Neural cell (in vitro differentiated cells): ENCODE measurements at regions not wholly inside any gene's neighbourhood (a gene's known extent, or its start where the extent isn't known, plus 50 kb on each side); places are given as distances from the start of the nearest gene placed in this dataset.

ENCODE experiments used
- H2AFZ ChIP-seq: fragments of 200-600, 300-800 bp; sonication (generic), shearing (Covaris generic); 2 replicates; pipeline ENCODE4 v1.6.0; 2014; ENCODE audit warnings: low read depth, mild to moderate bottlenecking, antibody characterized with exemption, low read length, moderate library complexity
- H3F3A ChIP-seq: fragments of 200-600 bp; shearing (Covaris generic); 2 replicates; pipeline ENCODE4 v1.6.1; 2016; ENCODE audit warnings: mild to moderate bottlenecking, moderate library complexity, mixed read lengths, antibody characterized with exemption, low read length; ENCODE audit not compliant: insufficient read depth, poor library complexity, severe bottlenecking
- H3K27ac ChIP-seq: fragments of 200-600, 300-800 bp; sonication (generic), shearing (Covaris generic); 2 replicates; pipeline ENCODE4 v1.5.1; 2014; ENCODE audit warnings: mild to moderate bottlenecking, low read length, moderate library complexity
- H3K27me3 ChIP-seq: fragments of 300-800, 200-600 bp; sonication (generic), shearing (Covaris generic); 2 replicates; pipeline ENCODE4 v1.6.0; 2014; ENCODE audit warnings: mild to moderate bottlenecking, low read depth, low read length, moderate library complexity; ENCODE audit not compliant: insufficient read depth
- H3K36me3 ChIP-seq: fragments of 300-800, 200-600 bp; sonication (generic), shearing (Covaris generic); 2 replicates; pipeline ENCODE4 v1.5.1; 2014; ENCODE audit warnings: mild to moderate bottlenecking, antibody characterized with exemption, low read length, moderate library complexity; ENCODE audit not compliant: insufficient read depth
- H3K4me2 ChIP-seq: fragments of 300-800, 200-600 bp; sonication (generic), shearing (Covaris generic); 2 replicates; pipeline ENCODE4 v1.6.0; 2014; ENCODE audit warnings: mild to moderate bottlenecking, low read length
- H3K4me3 ChIP-seq: fragments of 300-800, 200-600 bp; sonication (generic), shearing (Covaris generic); 2 replicates; pipeline ENCODE4 v1.5.1; 2014; ENCODE audit warnings: mild to moderate bottlenecking, low read length, moderate library complexity
- H3K79me2 ChIP-seq: fragments of 200-600 bp; shearing (Covaris generic); replicated peaks from 2 replicates; pipeline ENCODE4 v1.6.0; 2014; ENCODE audit warnings: mild to moderate bottlenecking, low read length, moderate library complexity; ENCODE audit not compliant: insufficient read depth
- H3K9ac ChIP-seq: fragments of 300-800, 200-600 bp; sonication (generic), shearing (Covaris generic); 2 replicates; pipeline ENCODE4 v1.6.1; 2016; ENCODE audit warnings: mild to moderate bottlenecking, low read length, mixed read lengths
- H3K9me2 ChIP-seq: fragments of 200-600 bp; shearing (Covaris generic); 2 replicates; pipeline ENCODE4 v1.6.1; 2016; ENCODE audit warnings: mild to moderate bottlenecking, low read length, mixed read lengths; ENCODE audit not compliant: insufficient read depth
- H3K9me3 ChIP-seq: fragments of 200-600, 300-800 bp; sonication (generic), shearing (Covaris generic); 2 replicates; pipeline ENCODE4 v1.6.1; 2016; ENCODE audit warnings: mild to moderate bottlenecking, mixed run types, low read length, moderate library complexity, mixed read lengths
- H4K20me1 ChIP-seq: fragments of 200-600 bp; shearing (Covaris generic); 2 replicates; pipeline ENCODE4 v1.6.1; 2016; ENCODE audit warnings: mild to moderate bottlenecking, mixed run types; ENCODE audit not compliant: insufficient read depth
- EP300 ChIP-seq: fragments of 450-650 bp; conservative IDR thresholded peaks from 2 replicates; pipeline ENCODE4 v1.6.1; 2014; ENCODE audit warnings: antibody characterized with exemption, mild to moderate bottlenecking, moderate library complexity; ENCODE audit not compliant: poor library complexity, severe bottlenecking
- EZH2 ChIP-seq: fragments of 200-600, 300-800 bp; shearing (Covaris generic), sonication (generic); IDR thresholded peaks from 2 replicates; pipeline ENCODE4 v1.6.1; 2014; ENCODE audit warnings: antibody characterized with exemption, low read length, borderline replicate concordance, mild to moderate bottlenecking; ENCODE audit not compliant: insufficient read depth, poor library complexity, severe bottlenecking
- MXI1 ChIP-seq: fragments of 450-650 bp; conservative IDR thresholded peaks from 2 replicates; pipeline ENCODE4 v1.6.1; 2014; ENCODE audit warnings: antibody characterized with exemption, mild to moderate bottlenecking; ENCODE audit not compliant: poor library complexity, severe bottlenecking
- POLR2AphosphoS5 ChIP-seq: IDR thresholded peaks from 2 replicates; pipeline ENCODE4 v1.6.1; 2012
- RAD21 ChIP-seq: fragments of 450-650 bp; conservative IDR thresholded peaks from 2 replicates; pipeline ENCODE4 v1.6.1; 2014; ENCODE audit warnings: antibody characterized with exemption, mild to moderate bottlenecking, moderate library complexity
- SMC3 ChIP-seq: fragments of 450-650 bp; conservative IDR thresholded peaks from 2 replicates; pipeline ENCODE4 v1.6.1; 2014; ENCODE audit warnings: antibody characterized with exemption, mild to moderate bottlenecking, moderate library complexity; ENCODE audit not compliant: poor library complexity
- TF ChIP-seq, protein P1 (sequence below): IDR thresholded peaks from 2 replicates; pipeline ENCODE4 v1.6.1; 2012; ENCODE audit warnings: borderline replicate concordance
- TF ChIP-seq, protein P2 (sequence below): fragments of 450-650 bp; IDR thresholded peaks from 2 replicates; pipeline ENCODE4 v1.5.1; 2014; ENCODE audit warnings: antibody characterized with exemption, mild to moderate bottlenecking, moderate library complexity; ENCODE audit not compliant: poor library complexity, severe bottlenecking

DNA sequence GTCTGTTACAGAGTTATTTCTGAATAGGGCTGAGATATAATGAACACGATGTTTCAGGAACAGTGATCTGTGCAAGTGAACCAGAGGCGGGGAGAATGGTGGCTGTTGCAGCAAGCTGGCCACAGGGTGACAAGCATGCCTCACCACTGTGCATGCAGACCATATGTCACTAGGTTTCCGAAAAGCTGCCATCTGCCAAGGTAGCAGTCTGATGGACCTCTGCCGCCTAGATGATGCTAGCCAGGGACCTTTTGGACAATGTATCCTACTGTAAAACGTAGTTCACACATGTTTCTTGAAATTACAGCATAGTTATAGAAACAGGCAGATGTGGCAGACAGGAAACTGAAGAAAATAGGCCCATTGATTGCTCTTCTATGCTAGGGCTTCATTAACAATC is 204.2 kb upstream of the RRP15 start:
- no peaks in the 10 kb centered on the region for H4K20me1 ChIP-seq
- H3K36me3 ChIP-seq = no peaks in the 10 kb centered on the region
- peaks cover 6% of the 10 kb centered on the region for H3F3A ChIP-seq
- TF ChIP-seq, protein P1, sequence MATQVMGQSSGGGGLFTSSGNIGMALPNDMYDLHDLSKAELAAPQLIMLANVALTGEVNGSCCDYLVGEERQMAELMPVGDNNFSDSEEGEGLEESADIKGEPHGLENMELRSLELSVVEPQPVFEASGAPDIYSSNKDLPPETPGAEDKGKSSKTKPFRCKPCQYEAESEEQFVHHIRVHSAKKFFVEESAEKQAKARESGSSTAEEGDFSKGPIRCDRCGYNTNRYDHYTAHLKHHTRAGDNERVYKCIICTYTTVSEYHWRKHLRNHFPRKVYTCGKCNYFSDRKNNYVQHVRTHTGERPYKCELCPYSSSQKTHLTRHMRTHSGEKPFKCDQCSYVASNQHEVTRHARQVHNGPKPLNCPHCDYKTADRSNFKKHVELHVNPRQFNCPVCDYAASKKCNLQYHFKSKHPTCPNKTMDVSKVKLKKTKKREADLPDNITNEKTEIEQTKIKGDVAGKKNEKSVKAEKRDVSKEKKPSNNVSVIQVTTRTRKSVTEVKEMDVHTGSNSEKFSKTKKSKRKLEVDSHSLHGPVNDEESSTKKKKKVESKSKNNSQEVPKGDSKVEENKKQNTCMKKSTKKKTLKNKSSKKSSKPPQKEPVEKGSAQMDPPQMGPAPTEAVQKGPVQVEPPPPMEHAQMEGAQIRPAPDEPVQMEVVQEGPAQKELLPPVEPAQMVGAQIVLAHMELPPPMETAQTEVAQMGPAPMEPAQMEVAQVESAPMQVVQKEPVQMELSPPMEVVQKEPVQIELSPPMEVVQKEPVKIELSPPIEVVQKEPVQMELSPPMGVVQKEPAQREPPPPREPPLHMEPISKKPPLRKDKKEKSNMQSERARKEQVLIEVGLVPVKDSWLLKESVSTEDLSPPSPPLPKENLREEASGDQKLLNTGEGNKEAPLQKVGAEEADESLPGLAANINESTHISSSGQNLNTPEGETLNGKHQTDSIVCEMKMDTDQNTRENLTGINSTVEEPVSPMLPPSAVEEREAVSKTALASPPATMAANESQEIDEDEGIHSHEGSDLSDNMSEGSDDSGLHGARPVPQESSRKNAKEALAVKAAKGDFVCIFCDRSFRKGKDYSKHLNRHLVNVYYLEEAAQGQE = no peak
- no peak overlapping the region for H3K4me3 ChIP-seq
- no peak overlapping the region for H3K4me2 ChIP-seq
- H3K27me3 ChIP-seq = no peaks in the 10 kb centered on the region
- H3K9ac ChIP-seq = no peak overlapping the region
- no peaks in the 10 kb centered on the region for H3K9me2 ChIP-seq
- H2AFZ ChIP-seq = no peak overlapping the region
- no peaks in the 10 kb centered on the region for H3K79me2 ChIP-seq
- H3K27ac ChIP-seq = no peak overlapping the region
- H3K9me3 ChIP-seq = no peaks in the 10 kb centered on the region

DNA sequence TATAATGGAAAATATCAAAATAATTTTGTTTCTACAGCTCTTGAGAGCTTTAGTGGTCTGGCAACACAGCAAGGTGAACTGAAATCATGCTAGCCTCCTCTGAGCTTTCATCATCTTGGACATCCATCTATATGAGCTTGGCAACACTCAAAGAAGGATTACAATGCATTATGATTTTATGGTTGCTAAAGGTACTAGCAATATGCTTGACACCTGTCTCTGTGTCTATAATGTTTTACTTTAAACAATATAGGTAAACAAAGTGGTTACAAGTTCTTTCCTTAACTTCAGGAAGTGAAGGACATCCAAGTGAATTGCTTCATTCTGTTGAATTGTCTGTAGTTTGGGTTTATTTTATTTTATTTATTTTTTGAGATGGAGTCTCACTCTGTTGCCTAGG is 203.7 kb upstream of the RRP15 start:
- no peaks in the 10 kb centered on the region for H3K79me2 ChIP-seq
- H3F3A ChIP-seq = peaks cover 6% of the 10 kb centered on the region
- no peak overlapping the region for H3K27ac ChIP-seq
- no peaks in the 10 kb centered on the region for H4K20me1 ChIP-seq
- no peak overlapping the region for H2AFZ ChIP-seq
- TF ChIP-seq, protein P2, sequence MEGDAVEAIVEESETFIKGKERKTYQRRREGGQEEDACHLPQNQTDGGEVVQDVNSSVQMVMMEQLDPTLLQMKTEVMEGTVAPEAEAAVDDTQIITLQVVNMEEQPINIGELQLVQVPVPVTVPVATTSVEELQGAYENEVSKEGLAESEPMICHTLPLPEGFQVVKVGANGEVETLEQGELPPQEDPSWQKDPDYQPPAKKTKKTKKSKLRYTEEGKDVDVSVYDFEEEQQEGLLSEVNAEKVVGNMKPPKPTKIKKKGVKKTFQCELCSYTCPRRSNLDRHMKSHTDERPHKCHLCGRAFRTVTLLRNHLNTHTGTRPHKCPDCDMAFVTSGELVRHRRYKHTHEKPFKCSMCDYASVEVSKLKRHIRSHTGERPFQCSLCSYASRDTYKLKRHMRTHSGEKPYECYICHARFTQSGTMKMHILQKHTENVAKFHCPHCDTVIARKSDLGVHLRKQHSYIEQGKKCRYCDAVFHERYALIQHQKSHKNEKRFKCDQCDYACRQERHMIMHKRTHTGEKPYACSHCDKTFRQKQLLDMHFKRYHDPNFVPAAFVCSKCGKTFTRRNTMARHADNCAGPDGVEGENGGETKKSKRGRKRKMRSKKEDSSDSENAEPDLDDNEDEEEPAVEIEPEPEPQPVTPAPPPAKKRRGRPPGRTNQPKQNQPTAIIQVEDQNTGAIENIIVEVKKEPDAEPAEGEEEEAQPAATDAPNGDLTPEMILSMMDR = no peak
- TF ChIP-seq EZH2 = no peak
- TF ChIP-seq MXI1 = no peak
- TF ChIP-seq RAD21 = no peak
- TF ChIP-seq POLR2AphosphoS5 = no peak
- H3K9me3 ChIP-seq = no peaks in the 10 kb centered on the region
- H3K9me2 ChIP-seq = no peaks in the 10 kb centered on the region
- H3K9ac ChIP-seq = no peak overlapping the region
- no peak overlapping the region for H3K4me3 ChIP-seq
- no peak overlapping the region for H3K4me2 ChIP-seq
- no peaks in the 10 kb centered on the region for H3K27me3 ChIP-seq
- H3K36me3 ChIP-seq = no peaks in the 10 kb centered on the region

DNA sequence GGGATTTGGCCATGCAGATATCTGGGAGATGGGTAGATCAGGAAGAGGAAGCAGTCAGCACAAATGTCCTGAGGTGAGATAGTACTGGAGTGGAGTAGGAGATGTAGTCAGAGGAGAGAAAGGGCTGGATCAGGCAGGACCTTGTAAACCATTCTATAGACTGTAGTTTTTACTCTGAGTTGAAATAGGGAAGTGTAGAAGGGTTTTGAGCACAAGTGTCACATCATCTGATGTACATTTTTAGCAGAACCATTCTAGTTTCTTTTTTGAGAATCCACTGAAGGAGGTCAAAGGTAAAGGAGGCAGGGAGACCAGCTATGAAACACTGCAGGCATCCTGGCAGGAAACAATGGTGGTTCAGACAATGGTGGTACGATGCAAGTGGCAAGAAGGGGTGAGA is 194.6 kb upstream of the RRP15 start:
- Histone ChIP-seq H4K20me1 (no peaks in the 10 kb centered on the region), H3K4me2 (no peak overlapping the region), H3K27ac (no peak overlapping the region), H3K36me3 (no peaks in the 10 kb centered on the region), H3K9ac (no peak overlapping the region), H3K9me2 (no peaks in the 10 kb centered on the region), H2AFZ (no peak overlapping the region), H3K27me3 (no peaks in the 10 kb centered on the region), H3K4me3 (no peak overlapping the region), H3K79me2 (no peaks in the 10 kb centered on the region), H3F3A (no peaks in the 10 kb centered on the region), H3K9me3 (no peaks in the 10 kb centered on the region)
- TF ChIP-seq, protein P2 = no peak
- no peak for TF ChIP-seq EP300
- no peak for TF ChIP-seq SMC3
- TF ChIP-seq RAD21 = no peak
